ENCODE measurements at regions not wholly inside any gene's neighbourhood (a gene's known extent, or its start where the extent isn't known, plus 50 kb on each side); places are given as distances from the start of the nearest gene placed in this dataset.

DNA sequence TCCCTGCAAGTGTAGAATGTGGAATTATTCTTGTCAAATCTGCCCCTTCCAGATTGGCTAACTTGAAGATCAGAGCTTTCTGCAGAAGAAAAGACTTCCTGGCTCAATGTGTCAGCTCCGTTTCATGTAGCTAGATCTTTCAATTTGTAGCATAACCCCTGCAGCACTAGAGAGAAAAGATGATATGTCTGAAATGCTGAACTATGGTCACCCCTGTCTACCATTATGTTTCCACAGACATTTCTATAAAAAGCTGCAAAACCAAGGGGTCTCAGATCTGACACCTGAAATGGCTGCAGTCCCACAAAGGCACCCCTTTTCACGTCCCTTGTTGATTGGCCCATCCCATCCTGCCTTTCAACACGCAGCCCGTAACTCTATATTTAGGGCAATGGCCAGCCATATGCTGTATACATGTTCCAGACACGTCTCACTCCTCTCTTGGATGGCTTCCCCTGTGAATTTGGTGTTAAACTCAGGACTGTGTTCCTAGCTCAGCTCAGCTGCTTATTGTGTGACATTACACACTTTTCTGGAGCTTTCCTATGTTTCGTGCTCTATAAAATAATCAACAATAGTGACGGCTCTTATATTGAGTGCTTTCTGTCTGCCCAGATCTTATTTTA lies 648.6 kb upstream of the CELF2 start:
- TF ChIP-seq POLR2AphosphoS5 (IDR thresholded peaks at IDR 0.05; ENCODE audit: low read depth, low read length) (no peak), POLR2A (IDR thresholded peaks at IDR 0.05; ENCODE audit: low read depth, low read length) (no peak), TAF1 (IDR thresholded peaks at IDR 0.05; ENCODE audit: borderline replicate concordance, low read depth, low read length) (no peak)
